HG03060 (cell line): ENCODE measurements at regions not wholly inside any gene's neighbourhood (a gene's known extent, or its start where the extent isn't known, plus 50 kb on each side); places are given as distances from the start of the nearest gene placed in this dataset.

Experiments used
- ATAC-seq: cut with Tn5 transposase; IDR thresholded peaks from one replicate; pipeline ENCODE4 v1.9.1; 2021; ENCODE audit warnings: low read depth, moderate number of reproducible peaks; ENCODE audit not compliant: unreplicated experiment

DNA sequence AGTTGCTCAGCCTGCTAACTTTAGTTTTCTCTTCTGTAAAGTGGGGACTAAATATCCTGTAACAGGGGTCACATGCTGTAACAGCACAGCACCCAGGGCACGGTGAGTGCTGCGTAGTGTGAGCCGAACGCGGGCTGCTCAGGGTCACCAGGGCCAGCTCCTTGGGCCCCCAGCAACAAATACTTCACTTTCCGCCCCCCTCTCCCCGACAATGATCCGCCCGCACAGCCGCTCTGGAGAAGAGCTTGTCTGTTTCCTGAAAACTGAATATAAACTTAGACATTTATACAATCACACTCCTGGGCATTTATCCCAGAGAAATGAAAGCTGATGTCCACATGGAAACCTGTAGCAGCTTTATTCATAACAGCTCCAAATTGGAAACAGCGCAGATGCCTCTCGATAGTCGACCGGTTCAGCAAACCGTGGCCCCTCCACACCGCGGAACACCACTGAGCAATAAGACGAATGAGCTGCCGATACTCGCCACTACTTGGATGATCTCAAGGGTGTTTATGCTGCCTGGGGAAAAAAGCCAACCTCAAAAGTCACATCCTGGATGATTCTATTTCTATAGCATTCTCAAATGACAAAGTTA is 267.2 kb downstream of the PARN start:
- no peak for ATAC-seq

DNA sequence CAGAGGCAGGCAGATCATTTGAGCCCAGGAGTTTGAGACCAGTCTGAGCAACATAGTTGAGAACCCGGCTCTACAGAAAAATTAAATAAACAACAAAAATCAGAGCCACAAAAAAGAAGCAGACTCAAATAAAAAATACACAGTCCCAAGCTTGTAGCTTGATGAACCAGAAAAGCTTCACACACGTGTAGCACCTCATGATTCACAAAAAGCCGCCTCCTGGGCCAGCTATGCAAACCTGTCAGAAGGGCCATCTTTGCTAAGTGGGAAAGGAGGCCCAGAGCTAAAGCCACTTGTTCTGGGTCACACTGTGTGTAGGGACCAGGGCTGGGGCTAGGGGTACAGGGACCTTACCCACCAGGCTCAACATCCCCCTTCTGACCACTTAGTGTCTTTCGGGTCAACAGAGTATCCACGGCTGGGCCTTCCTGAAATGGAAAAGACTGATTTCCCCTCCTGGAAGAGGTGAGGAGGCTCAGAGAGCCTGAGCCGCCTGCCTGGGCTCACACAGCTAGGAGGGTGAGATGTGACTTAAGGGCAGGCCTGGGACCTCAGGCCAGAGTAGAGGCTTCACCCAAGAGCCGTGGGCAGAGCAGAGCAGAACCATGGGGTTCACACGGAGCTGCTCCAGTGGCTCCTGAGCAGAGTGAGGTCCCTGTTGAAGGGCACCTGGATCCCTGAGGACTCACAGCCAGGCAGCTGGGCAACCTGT is 269.6 kb downstream of the PARN start:
- ATAC-seq: no peak

DNA sequence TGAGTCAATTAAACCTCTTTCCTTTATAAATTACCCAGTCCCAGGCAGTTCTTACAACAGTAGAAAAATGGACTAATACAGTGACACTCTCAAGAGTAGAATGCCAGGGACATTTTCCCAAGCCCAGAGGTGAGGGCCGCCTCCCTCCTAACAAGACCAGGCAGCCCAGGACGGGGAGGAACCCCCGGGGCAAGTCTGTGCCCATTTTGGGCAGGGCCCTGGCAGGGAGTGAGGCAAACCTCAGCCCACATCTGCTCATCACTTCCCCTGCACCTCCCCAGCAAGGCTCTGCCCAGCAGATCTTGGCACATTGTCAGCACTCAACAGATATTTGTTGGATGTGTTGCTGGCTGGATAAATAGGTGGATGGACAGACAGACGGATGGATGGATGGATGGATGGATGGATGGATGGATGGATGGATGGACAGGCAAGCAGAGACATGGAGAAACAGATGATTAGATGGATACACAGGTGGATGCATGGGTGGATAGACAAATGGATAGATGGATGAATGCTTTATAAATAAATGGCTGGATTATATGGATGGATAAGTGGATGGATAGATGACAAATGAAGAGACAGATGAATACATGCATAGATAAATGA is 271.3 kb downstream of the PARN start:
- ATAC-seq: no peak

DNA sequence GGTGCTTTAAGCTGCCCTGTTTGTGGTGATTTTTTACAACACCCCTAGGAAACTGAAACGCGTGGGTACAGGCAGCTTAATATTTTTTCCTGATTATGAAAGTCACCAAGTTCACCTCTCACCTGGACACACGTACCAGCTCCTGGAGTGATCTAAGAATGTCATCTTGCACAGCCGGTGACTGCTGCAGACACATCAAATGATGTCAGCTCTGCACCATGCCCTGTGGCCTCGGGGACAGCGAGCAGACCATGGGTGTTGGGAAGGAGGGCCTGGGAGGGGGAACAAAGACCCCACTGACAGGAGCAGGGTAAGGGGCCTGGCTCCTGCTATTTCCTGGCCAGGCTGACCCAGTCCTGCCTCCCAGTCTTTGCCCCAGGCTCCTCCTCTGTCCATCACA is 272.7 kb downstream of the PARN start:
- no peak for ATAC-seq

DNA sequence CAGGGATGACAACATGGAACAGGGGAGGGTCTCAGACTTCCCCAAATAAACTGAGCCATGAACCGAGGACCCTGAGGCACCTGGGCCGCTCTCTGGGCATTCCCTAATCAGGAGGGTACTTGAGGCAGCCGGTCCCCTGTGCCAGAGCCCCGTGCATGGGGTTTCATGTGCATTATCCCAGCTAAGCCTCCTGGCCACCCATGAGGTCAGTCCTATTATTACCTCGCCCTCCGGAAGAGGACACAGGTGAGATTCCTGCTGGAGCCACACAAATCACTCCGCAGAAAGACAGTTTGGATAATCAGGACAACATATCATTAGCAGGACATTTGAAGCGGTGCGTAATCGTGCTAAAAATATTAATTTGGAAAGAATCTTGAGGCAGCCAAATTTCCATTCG is 274.0 kb downstream of the PARN start:
- no peak for ATAC-seq

DNA sequence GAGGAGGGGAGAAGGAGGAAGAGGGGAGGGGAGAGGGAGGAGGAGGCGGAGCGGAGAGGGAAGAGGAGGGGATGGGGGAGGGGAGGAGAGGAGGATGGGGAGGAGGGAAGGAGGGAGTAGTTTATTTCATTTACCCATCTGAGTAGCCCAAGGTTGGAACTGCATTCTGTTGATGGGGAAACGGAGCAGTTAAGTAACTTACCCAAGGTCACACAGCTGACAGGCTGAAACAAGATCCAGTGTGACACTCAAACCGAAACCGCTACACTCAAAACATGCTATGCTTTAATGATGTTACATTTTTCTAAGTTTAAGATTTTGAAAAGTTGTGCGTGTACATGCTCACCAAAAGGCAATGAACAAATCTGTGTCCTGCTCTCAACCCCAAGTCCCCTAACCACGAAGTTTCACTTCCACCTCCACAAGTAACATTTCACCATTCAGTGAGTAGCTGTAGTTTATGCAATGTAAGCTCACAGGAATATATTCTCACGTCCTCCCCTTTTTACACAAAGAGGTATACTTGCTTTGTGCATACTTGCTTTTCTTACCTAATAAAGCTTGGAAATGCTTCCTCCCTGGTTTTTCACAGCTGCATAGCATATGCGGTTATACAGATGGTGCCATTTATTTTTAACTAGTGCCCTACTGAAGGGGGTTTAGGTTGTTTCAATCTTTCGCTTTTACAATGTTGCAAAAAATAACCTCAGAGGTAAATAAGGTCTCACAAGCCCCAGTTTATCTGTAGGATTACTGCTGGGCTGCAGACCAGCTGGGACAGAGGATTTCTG is 275.3 kb downstream of the PARN start:
- ATAC-seq: peak; percentile 84

DNA sequence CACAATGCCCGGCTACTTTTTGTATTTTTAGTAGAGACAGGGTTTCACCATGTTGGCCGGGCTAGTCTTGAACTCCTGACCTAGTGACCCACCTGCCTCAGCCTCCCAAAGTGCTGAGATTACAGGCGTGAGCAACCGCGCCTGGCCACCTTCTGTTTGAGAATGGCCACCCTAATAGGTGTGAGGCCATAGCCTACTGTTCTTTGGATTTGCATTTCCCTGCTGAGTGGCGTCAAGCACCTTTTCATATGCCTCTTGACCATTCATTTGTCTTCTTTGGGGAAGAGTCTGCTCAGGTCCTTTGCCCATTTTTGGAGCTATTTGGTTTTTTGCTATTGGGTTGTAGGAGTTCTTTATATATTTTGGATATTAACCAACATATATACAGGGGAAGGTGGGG is 276.7 kb downstream of the PARN start:
- no peak for ATAC-seq

DNA sequence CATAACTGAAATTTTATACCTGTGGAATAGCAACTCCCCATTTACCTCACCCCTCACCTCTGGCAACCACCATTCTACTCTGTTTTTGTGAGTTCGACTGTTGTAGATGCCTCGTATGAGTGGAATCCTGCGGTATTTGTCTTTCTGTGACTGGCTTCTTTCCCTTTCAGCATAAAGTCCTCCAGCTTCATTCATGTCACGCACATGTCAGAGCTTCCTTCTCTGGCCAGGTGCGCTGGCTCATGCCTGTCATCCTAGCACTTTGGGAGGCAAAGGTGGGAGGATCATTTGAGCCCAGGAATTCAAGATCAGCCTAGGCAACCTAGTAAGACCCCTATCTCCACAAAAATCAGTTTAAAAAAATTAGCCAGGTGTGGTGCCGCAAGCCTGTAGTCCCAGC is 278.4 kb downstream of the PARN start:
- ATAC-seq: no peak

DNA sequence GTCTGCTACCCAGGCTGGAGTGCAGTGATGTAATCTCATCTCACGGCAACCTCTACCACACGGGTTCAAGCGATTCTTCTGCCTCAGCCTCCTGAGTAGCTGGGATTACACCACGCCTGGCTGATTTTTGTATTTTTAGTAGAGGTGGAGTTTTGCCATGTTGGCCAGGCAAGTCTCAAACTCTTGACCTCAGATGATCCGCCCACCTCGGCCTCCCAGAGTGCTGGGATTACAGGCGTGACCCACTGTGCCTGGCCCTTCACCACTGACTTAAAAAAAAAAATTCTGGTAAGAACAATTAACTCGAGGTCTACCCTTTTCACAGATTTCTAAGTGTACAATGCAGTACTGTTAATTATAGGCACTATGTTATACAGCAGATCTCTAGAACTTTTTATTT is 279.4 kb downstream of the PARN start:
- no peak for ATAC-seq

DNA sequence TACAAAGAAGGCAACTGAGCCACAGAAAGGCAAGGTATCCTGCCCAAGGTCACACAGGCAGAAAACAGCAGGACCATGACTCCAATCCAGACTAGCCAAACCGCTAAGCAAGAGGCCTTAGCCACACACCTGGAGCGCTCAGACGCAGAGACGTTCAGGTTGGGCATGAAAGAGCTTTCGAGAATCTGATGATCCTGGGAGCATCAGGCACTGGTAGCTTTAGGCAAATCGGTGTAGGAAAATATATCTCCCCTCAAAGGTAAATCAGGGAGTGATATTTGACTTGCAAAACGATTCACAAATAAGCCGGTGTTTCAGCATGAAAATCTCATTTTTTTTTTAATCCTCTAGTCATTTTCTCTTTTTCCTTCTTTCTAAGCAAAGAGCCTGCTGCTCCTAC is 279.0 kb downstream of the MRTFB start:
- ATAC-seq: no peak

DNA sequence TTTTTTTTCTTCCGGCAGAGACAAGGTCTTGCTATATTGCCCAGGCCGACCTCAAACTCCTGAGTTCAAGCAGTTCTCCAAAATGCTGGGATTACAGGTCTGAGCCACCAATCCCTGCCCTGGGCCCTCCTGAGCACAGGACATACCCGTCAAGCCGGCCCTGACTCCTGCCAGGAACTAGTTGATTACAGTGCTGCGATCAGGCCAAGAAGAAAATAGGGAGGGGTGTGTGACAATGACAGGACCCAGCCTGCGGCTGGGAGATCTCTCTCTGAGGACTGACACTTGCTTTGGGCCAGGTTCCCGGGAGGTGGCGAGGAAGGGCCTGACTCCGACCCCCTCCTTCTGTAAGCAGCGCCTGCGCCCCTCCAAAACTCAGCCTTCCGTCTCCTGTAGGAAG is 276.6 kb downstream of the MRTFB start:
- no peak for ATAC-seq

DNA sequence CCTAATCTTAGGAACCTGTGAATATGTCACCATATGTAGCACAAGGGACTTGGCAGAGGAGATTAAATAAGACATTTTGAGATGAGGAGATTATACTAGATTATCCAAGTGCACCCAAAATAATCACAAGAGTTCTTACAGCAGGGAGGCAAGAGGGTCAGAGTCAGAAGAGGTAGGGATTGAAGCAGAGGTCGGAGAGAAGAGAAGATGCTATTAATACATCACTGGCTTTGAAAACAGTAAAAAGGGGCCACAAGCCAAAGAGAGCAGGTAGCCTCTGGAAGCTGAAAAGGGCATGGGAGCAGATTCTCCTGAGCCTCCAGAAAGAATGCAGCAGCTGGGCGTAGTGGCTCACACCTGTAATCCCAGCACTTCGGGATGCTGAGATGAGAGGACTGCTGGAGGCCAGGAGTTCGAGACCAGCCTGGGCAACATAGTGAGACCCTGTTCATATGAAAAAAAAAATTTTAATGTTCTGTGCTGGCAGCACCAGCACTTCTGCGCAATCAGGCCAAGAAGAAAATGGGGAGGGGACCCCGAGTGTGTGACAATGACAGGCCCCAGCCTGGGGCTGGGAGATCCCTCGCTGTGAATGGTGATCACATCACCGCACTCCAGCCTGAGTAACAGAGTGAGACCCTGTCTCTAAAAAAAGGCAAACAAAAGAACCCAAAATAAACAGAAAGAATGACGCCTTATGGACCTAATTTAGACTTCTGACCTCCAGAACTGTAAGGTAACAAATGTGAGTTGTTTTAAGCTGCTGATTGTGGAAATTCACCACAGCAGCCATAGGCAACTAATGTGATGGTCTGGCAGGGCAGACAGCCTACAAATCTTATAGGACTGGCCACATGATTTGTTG is 275.4 kb downstream of the MRTFB start:
- no peak for ATAC-seq

DNA sequence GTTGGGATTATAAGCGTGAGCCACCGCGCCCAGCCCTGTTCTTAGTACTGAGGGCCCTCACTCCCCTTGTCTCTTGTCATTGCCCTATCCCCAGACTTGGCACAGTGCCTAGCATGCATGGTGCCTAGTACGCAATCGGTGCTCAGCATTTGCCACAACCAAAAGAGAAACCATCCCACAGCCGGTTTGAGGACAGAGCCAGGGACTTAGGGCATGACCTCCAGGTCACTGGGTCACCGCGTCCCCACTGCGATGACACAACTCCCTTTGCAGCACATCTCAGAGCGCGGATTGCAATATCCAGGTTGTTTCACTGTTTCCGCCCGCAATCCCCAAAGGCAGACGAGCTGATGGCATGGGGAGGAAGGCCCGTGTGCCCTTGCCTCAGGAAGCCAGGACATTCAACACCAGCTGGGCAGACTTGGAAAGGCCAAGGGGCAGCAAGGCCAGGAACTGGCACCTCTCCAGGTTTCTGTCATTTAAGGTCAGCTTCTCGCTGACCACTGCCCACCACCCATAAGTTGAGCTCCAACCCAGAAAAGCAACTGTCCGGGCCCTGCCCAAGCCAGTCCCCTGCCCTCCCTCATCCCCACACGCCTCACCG is 274.5 kb downstream of the MRTFB start:
- ATAC-seq: no peak

DNA sequence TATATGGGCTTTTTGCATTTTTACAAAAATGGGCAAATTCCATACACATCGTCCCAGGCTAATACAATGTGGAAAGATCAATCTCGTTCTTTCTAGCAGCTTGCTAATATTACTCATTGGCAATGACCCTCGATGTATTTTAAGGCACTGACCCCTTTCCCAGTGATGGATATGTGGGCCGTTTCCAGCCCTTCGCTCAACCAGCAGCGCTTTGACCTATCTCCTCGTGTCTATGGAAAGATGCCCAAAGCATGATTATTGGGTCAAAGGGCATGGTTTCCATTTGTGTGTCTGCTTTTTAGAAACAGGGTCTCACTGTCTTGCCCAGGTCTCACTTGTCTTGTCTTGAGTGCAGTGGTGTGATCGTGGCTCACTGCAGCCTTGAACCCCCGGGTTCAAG is 273.8 kb downstream of the MRTFB start:
- no peak for ATAC-seq

DNA sequence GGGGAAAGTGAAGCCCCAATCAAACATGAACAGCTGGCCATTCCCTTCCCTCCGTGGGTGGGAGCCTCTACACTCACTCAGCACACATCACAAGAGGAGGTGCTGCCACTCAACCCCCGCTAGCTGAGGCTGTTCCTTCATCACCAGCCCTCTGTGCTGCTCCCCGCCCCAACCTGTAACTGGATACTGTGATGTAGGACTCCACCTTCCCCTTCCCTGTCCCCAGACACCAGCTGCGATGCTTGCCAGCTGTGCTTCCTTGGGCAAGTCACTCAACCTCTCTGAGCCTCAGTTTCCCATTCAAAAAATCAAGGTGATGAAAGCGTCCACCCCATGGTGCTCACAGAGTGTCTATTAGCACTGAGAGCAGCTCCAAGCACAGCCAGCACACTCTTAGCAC is 273.2 kb downstream of the MRTFB start:
- ATAC-seq: no peak

DNA sequence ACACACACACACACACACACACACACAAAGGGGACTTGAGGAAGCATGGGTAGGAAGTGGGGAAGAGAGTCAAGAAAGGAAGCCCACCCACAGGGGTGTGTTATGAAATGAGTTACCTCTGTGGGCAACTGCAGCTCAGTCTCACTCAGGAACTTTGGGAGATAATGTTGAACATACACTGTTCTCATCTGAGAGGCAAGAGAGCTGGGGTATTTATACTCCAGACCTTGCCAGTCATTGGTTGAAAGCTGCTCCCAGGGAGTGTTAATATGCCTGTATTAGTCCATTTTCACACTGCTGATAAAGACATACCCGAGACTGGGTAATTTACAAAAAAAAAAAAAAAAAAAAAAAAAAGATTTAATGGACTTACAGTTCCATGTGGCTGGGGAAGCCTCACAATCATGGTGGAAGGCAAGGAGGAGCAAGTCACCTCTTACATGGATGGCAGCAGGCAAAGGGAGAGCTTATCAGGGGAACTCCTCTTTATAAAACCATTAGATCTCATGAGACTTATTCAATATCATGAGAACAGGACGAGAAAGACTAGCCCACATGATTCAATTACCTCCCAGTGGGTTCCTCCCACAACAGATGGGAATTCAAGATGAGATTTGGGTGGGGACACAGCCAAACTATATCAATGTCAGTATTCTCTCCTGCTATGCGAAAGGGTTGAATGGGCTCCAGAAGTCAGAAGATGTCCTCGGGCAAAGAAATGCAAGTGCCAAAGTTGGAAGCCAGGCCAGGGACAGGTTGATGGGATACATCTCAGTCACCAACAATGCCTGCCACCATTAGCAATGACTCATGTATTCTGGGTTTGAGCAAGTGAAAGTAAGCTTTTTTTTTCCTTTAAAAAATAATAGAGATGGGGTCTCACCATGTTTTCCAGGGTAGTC is 270.5 kb downstream of the MRTFB start:
- ATAC-seq: no peak

DNA sequence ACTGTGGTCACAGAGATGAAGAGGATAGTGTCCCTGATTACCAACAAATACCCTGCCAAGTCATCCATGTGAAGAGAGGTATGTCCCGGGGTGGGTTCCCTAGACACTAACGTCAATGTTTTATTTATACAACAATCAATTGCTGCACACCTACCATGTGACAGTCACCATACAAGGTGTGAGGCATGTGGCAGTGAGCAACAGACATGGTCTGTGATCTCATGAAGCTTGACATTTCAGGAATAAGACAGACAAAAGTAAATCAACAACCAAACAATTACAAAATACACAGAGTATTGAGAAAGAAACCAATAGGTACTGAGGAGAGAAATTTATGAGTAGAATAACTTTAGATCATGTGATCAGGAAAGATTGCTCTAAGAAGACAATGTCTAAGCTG is 268.6 kb downstream of the MRTFB start:
- no peak for ATAC-seq

DNA sequence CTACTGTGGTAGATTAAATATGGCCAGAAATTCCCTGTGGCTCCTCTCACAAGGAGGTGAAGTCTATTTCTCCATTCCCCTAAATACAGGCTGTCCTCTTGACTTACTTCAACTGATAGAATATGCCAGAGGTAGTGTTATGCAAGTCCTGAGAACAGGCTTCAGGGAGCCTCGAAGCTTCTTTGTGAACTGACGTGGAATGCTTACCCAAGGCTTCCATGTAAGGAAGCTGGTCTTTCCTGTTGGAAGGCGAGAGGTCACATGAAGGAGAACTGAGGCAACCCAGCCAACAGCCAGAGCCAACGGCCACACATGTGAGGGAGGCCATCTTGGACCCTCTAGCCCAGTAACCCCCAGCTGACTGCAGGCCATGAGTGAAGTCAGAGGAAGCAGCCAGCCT is 267.9 kb downstream of the MRTFB start:
- ATAC-seq: no peak

DNA sequence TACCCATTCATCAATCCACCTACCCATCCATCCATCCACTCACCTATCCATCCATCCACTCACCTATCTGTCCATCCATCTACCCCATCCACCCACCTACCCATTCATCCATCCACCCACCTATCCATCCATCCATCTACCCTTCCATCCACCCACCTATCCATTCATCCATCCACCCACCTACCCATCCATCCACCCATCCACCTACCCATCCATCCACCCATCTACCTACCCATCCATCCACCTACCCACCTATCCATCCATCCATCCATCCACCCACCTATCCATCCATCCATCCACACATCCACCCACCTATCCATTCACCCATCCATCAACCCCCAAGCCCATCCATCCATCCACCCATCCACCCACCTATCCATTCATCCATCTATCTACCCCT is 267.1 kb downstream of the MRTFB start:
- no peak for ATAC-seq
